GM21723 (cell line): ENCODE measurements at regions not wholly inside any gene's neighbourhood (a gene's known extent, or its start where the extent isn't known, plus 50 kb on each side); places are given as distances from the start of the nearest gene placed in this dataset.
"Not testable (repeated sequence)": the region's sequence is repeated elsewhere in the genome, so short reads cannot be mapped to it uniquely, and the experiment has no call there.

Experiments
- ATAC-seq: cut with Tn5 transposase; IDR thresholded peaks from one replicate; pipeline ENCODE4 v1.9.1; 2021; ENCODE audit warnings: mild to moderate bottlenecking, moderate library complexity; ENCODE audit not compliant: unreplicated experiment

DNA sequence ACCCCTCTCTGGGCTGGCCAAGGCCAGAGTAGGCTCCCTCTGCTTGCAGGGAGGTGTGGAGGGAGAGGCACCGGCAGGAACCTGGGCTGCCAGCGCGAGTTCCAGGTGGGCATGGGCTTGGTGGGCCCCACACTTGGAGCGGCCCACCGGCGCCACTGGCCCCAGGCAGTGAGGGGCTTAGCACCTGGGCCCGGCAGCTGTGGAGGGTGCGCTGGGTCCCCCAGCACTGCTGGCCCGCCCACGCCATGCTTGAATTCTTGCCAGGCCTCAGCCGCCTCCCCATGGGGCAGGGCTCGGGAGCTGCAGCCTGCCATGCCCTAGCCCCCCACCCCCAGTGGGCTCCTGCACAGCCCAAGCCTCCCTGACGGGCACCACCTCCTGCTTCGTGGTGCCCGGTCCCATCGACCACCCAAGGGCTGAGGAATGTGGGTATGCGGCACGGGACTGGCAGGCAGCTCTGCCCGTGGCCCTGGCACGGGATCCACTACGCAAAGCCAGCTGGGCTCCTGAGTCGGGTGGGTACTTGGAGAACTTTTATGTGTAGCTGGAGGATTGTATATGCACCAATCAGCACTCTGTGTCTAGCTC, 1648.0 kb downstream of the OLFM4 start:
- ATAC-seq = no peak

DNA sequence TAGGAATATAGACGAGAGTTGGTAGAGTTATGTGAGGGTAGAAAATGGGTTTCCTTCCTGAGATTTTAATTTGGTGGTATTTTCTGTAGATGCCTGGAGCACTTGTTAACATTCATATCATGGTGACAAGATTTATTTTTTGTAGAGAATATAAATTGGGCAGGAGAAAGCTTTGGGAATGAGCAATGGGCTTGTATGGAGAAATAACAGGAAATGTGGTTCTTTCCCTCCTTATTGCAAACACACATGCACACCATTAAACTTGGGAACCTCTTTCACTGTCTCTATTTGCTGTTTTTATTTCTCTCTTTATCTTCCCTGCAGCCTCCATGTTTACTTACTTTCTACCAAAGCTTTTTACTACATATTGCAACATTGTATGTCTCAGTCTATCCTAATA, 1653.6 kb downstream of the OLFM4 start:
- no peak for ATAC-seq

DNA sequence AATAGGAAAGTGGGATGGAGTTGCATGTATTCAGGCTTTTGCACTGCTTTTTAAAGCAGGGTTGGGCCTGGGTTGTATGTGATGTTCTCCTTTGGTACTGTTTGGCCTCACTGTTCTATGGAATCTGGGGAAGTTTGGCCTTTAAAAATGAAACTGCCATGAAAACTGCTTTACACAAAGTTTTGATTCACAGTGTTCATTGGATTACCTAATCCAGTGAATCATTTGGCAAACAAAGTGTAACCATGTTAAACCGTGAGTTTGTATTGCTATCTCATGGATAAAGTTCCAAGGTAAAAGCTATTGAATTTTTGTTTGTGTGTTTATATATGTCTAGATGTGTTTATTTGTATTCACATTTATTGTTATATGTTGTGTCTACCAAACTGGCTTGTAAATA, 1658.6 kb downstream of the OLFM4 start:
- ATAC-seq = no peak

DNA sequence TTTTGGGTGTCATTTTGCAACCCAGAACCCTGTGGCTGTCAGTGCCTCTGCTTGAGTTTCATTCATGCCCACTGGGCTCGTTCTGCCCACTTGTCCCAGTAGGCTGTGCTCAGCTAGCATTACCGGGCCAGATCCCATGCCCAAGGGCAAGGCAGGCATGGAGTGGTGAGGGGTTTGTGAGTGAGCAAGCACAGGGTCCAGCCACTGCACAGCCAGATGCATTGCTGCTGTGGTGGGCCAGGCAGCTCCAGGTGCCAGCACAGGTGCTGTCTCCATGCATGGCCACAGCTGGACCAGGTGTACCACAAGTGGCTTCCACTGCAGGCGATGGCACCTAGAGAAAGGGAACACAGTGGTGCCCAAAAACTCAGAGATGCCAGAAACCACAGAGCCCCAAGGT, 1671.2 kb downstream of the OLFM4 start:
- ATAC-seq = no peak

DNA sequence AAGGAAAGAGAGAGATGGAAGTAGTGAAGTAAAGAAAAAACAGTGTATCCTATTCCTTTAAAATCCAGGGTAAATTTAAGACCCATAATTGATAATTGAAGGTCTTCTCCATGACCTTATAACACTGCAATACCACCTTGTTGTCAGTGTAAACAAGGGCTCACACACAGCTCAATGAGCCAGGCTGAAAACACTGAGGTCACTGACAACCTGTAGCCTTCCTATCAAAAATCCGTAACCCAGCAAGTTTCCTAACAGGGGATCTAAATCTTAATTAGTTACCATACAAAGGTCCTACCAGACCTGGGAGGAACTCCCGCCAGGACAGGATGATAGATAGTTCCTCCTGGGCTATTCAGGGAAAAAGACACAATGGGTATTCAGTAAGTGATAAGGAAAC, 1677.1 kb downstream of the OLFM4 start:
- ATAC-seq = no peak

DNA sequence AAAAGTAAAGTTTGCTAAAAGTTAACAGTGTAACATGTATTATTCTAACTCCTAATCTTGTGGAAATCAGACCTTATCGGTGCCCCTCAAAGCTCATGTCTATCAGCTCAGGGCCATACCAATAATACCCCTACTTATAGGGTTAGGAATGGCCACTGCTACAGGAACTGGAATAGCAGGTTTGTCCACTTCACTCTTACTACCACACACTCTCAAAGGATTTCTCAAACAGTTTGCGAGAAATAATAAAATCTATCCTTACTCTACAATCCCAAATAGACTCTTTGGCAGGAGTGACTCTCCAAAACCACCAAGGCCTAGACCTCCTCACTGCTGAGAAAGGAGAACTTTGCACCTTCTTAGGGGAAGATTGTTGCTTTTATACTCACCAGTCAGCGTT, 1677.7 kb downstream of the OLFM4 start:
- no peak for ATAC-seq

DNA sequence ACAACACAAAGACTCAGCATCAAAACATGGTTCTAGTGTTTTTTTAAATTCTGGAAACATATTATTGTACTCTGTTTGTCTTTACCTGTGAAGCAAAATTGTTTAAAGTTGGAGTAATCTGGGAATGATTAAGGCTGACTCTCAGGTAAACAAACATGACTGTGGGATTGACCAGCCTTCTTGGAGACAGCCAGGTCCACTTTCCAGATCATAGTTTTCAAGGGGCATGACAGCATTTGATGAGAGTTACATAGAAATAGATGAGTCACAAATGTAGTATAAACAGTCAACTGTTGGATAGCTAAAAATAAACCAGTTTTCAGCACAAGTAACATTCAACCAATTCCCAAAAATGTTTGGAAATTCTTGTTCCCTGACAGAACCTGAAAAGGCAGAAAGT, 1680.9 kb downstream of the OLFM4 start:
- ATAC-seq = no peak

DNA sequence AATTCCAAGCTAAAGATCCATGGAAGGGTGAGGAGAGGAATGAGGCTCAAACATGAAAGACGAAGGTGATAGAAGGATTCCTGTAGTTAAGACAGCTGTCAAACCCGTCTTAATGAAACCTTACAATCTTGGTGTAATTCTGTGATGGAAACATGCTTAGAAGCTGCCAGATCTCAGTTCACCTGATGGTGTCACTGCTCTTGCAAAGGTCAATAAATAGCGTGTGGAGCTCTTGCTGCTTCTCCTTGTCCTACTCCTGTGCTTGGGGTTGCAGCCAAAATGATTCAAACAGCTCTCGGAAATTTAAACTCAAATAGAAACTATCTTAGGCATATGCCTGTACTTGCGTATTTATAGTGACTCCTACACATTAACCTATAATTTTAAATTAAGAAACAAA, 1705.0 kb downstream of the OLFM4 start:
- ATAC-seq = no peak

DNA sequence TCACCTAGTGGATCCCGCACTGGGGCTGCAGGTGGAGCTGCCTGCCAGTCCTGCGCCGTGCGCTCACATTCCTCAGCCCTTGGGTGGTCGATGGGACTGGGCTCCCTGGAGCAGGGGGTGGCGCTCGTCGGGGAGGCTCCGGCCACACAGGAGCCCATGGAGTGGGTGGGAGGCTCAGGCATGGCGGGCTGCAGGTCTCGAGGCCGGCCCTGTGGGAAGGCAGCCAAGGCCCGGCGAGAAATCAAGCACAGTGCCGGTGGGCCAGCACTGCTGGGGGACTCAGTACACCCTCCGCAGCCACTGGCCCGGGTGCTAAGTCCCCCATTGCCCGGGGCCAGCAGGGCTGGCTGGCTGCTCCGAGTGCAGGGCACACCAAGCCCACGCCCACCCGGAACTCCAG, 1708.6 kb downstream of the OLFM4 start:
- not testable (repeated sequence) for ATAC-seq

DNA sequence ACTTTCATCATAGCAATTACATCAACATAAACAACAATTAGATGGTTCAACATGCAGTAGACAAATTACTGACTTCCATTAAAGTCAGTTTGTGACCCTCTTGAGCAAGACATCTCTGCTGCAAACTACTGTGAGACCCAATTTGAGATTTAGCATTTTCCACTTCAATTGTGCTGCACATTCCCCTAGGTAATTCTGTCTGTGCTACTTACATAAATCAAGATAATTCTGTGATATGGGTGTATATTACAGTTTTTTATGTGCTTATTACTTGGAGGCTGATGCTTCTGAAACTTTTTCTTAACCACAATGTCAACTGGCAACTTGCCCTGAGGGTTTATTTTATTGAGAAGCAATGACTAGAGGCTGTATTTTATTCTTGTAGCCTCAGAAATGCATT, 1714.4 kb downstream of the OLFM4 start:
- ATAC-seq = no peak

DNA sequence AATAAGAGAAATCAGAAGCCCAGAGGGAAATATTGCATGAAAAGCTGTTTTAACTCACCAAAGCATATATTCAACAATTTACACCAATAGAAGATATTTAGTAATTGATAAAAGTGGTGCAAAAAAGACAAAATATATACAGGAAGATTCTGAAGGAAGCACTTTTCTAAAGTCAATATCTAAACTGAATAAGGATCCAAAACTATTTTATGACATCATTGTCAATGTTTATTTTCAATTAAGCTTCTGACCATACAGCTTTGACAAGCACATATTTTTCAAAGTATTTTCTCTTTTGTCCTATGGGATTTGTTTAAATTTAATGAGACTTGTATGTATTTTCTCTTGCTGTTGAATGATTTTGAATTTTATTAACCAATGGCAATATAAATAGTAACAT, 1716.1 kb downstream of the OLFM4 start:
- ATAC-seq = no peak

DNA sequence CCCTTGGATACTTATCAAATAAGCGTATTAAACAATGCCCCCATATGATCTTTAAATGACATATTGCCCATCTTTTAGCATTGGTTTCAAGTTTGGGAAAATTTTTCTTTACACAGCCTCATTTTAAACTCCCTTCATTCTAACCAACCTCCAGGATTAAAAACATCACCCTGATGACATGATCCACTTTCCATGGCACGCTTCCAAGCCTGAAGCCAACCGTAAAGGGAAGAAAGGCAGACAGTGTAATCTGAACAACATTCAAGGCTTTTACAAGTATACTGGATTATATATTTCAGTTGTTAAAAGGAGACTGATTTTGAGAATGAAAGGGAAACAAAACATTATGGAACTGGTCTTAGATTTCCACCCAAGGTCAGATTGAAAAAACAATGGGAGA, 1721.9 kb downstream of the OLFM4 start:
- no peak for ATAC-seq

DNA sequence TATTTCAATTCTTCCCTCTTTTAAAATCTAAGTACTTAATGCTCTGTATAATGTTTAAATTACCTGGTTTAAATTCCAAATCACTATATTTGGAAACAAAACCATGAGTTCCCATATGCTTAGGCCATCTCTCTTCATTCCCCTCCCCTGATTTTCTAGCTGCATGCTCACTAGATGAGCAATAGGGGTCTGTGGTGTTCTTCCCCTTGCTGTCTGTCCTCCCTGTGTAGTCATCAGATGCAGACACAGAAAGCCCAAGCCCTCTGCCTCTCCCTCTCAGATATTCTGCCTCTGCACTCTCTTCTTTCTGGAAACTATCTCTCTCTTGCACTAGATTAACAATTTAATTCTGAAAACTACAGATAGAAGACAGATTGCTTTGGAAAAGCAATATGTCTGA, 1730.2 kb downstream of the OLFM4 start:
- ATAC-seq = no peak

DNA sequence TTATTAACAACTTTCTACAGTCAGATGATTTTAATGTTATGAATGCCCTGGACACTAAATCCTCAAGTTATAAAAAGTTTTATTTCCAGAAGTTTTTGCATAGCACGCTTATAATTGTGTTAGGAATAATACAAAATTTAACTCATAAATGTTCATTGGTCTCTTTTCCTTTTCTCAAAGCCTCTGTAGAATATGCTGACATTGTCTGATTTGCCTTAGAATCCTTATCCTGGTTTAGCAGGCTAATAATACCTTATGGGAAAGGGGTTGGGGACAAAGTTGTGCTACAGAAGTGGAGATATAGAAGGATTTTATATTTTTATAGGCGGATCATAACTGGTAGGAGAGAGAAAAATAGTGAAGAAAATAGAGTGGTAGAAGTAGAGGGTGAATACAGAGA, 1739.6 kb downstream of the OLFM4 start:
- ATAC-seq = no peak

DNA sequence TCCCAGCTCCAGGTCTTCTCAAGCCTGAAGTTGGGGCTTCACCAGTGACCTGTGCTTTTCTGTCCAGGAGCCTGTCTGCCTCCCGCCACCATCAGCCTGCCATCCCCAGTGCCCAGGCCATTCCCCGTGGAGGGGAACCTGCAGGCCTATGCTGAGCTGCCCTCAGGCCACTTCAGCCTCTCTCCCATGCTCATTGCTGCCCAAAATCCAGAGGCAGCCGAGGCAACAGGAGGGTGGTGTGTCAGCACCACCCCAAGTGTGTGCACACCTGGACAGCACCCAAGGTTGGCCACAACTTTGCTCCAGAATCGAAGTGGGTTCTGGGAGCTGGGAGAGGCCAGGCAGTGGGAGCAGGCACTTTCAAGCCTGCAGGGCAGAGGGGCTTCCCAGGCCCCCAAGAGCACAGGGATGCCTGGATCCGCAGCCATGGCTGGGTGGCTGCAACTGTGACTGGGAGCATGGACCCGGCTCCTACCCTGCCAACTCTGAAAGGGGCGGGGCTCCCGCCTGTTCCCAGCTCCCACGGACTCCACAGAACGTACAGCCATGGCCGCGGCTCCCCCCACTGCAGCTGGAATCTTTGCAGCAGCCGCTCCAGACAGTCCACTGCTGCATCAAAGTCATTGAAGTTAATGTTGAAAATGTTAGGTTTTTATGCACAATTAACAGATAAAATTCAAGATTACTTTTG, 1747.0 kb downstream of the OLFM4 start:
- ATAC-seq = no peak

DNA sequence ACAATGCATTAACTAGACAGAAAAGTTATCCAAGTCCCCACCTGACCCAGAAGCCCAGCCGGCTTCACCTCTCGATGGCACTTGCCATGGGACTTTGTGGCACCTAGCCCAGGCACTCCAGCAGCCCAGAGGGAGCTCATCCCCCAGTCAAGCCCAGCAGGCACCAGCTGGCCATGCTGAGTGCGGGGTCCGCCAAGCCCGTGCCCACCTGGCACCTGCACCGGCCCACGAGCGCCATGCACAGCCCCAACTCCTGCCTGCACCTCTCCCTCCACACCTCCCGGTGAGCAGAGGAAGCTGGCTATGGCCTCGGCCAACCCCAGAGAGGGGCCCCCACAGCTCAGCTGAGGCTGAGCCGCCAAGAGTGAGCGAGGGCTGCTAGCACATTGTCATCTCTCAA, 1759.1 kb downstream of the OLFM4 start:
- no peak for ATAC-seq

DNA sequence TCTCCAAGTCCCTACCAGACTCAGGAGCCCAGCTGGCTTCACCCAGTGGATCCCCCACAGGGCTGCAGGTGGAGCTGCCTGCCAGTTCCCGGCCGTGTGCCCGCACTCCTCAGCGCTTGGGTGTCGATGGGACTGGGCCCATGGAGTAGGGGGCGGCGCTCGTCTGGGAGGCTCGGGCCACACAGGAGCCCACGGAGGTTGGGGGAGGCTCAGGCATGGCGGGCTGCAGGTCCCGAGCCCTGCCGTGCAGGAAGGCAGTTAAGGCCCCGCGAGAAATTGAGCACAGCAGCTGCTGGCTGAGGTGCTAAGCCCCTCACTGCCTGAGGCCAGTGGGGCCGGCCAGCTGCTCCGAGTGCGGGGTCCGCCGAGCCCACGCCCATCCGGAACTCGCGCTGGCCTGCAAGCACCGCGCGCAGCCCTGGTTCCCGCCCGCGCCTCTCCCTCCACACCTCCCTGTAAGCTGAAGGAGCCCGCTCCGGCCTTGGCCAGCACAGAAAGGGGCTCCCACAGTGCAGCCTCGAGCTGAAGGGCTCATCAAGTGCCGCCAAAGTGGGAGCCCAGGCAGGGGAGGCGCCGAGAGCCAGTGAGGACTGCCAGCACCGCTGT, 1771.1 kb downstream of the OLFM4 start:
- no peak for ATAC-seq

DNA sequence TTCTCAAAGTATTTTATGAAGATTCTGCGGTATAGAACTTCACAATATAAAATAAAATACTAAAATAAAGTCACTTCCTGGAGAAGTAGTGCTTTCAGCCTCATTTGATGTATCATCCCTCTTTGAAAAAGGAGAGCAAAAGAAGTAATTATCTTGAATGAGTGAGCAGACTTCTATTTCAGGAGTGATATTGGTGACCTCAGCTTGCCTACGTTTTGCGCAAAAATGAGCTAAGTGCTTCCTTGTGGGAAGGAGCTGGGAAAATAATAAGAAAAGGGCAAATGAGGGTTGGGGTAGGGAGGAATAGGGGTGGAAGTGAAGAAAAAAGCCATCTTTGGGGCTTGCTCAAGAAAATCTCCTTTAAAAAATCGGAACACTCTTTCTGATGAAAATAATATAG, 1773.6 kb downstream of the OLFM4 start:
- no peak for ATAC-seq

DNA sequence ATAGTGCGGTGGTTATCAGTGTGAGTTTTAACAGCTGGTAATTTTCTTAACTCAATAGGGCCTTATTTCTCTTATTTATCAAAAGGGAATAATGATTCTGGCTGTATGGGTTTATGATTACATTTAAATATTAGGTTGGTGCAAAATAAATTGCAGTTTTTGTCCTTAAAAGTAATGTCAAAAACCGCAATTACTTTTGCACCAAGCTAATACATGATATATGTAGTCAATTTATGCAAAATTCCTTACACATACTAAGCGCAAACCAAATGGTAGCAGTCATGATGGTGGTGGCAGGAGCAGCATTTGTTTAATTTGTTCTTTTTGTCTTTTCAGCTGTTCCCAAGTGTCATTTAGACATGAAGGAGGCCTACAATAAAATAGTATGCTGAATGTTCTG, 1777.1 kb downstream of the OLFM4 start:
- no peak for ATAC-seq

DNA sequence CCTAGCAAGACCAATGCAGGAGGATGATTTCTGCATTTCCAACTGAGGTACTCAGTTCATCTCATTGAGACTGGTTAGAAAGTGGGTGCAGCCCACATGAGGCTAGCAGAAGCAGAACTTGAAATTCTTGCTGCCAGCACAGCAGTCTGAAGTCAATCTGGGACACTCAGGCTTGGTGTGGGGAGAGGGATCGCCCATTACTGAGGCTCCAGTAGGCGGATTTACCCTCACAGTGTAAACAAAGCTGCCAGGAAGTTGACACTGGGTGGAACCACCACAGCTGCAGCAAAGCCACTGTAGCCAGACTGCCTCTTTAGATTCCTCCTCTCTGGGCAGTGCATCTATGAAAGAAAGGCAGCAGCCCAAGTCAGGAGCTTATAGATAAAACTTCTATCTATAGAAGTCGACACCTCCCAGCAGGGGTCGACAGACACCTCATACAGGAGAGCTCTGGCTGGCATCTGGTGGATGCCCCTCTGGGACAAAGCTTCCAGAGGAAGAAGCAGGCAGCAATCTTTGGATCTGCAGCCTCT, 1793.4 kb downstream of the OLFM4 start:
- ATAC-seq = not testable (repeated sequence)

DNA sequence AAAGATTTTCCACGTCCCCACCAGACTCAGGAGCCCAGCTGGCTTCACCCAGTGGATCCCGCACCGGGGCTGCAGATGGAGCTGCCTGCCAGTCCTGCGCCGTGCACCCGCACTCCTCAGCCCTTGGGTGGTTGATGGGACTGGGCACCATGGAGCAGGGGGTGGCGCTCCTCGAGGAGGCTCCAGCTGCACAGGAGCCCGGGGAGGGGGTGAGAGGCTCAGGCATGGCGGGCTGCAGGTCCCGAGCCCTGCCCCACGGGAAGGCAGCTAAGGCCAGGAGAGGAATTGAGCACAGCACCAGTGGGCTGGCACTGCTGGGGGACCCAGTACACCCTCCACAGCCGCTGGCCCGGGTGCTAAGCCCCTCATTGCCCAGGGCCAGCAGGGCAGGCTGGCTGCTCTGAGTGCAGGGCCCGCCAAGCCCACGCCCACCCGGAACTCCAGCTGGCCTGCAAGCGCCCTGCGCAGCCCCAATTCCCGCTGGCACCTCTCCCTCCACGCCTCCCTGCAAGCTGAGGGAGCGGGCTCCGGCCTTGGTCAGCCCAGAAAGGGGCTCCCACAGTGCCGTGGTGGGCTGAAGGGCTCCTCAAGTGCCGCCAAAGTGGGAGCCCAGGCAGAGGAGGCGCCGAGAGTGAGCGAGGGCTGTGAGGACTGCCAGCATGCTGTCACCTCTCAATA, 1800.9 kb downstream of the OLFM4 start:
- ATAC-seq = not testable (repeated sequence)

DNA sequence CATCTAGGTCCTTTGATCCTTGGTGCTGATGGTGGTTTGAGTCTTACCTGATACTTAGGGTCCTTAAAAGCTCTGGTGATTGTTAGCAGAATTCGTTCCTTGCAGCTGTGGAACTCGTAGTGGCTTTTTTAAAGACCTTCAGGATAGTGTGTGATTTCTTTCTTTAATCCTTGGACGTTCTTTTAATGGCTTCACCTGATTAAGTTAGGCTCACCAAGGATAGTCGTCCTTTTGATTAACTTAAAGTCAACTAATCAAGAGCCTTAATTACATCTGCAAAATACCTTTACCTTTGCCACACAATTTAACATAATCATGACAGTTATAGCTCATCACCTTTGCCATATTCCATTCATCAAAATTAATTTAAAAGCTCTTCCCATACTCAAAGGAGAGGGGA, 1807.7 kb downstream of the OLFM4 start:
- ATAC-seq = no peak
